H1 (cell line): ENCODE measurements at regions not wholly inside any gene's neighbourhood (a gene's known extent, or its start where the extent isn't known, plus 50 kb on each side); places are given as distances from the start of the nearest gene placed in this dataset.

ENCODE experiments used
- KDM5A ChIP-seq: fragments of 200-600 bp; IDR thresholded peaks from 2 replicates; pipeline ENCODE4 v1.7.1; 2012; ENCODE audit warnings: mild to moderate bottlenecking, low read length, inconsistent platforms, mixed read lengths
- TAF1 ChIP-seq: IDR thresholded peaks from 2 replicates; pipeline ENCODE4 v1.6.1; 2011; ENCODE audit warnings: mild to moderate bottlenecking, low read depth, low read length

DNA sequence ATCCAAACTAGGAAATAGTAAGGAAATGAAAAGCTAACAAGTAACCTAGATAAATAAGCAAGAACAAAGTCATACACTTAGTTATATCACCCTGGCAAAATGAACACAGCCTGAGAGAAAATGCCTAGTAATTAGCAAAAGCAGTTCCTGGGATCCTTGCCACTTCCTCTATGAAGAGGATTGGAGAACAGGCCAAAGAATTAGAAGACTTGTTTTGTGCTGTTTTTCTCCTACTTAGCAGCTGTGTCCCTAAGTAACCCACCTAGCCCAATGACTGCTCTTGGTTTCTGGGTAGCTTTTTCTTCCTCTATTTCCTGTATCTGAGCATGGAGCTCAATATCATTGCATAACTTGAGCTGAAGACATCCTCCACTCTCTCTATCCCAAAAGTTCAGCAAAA lies 713.9 kb downstream of the ETS1 start (continued):
- TF ChIP-seq KDM5A: no peak
- TF ChIP-seq TAF1: no peak
